ENCODE measurements at regions not wholly inside any gene's neighbourhood (a gene's known extent, or its start where the extent isn't known, plus 50 kb on each side); places are given as distances from the start of the nearest gene placed in this dataset.

- H3K27me3 ChIP-seq (ENCODE audit: control insufficient read depth, low read length): no peaks in the 10 kb centered on the region
- no peaks in the 10 kb centered on the region for H3K36me3 ChIP-seq (ENCODE audit: control insufficient read depth, low read length)
- H3K27ac ChIP-seq (ENCODE audit: low read depth, low read length): no peak overlapping the region
Measured at GRCh38 chr4:138485498-138485897, 243.3 kb upstream of the SLC7A11 start.

GRCh38 chr4:138475116-138475515 is 233.0 kb upstream of the SLC7A11 start:
- Histone ChIP-seq H3K4me1 (ENCODE audit: control insufficient read depth, low read length) (no peaks in the 10 kb centered on the region), H3K79me2 (ENCODE audit: control insufficient read depth, low read length) (no peaks in the 10 kb centered on the region), H3K4me2 (ENCODE audit: low read length) (no peak overlapping the region), H4K20me1 (ENCODE audit: control insufficient read depth, insufficient read depth, low read depth, low read length) (no peaks in the 10 kb centered on the region), H3K4me3 (ENCODE audit: low read length) (no peak overlapping the region), H3K27ac (ENCODE audit: low read depth, low read length) (no peak overlapping the region), H3K9me2 (replicated peaks; ENCODE audit: control insufficient read depth, low read length) (no peaks in the 10 kb centered on the region), H3F3A (ENCODE audit: control insufficient read depth, insufficient read depth) (no peaks in the 10 kb centered on the region), H3K27me3 (ENCODE audit: control insufficient read depth, low read length) (no peaks in the 10 kb centered on the region), H3K36me3 (ENCODE audit: control insufficient read depth, low read length) (no peaks in the 10 kb centered on the region), H3K9me3 (ENCODE audit: control insufficient read depth, insufficient read depth, low read length) (no peaks in the 10 kb centered on the region)
- TF ChIP-seq, protein P1, sequence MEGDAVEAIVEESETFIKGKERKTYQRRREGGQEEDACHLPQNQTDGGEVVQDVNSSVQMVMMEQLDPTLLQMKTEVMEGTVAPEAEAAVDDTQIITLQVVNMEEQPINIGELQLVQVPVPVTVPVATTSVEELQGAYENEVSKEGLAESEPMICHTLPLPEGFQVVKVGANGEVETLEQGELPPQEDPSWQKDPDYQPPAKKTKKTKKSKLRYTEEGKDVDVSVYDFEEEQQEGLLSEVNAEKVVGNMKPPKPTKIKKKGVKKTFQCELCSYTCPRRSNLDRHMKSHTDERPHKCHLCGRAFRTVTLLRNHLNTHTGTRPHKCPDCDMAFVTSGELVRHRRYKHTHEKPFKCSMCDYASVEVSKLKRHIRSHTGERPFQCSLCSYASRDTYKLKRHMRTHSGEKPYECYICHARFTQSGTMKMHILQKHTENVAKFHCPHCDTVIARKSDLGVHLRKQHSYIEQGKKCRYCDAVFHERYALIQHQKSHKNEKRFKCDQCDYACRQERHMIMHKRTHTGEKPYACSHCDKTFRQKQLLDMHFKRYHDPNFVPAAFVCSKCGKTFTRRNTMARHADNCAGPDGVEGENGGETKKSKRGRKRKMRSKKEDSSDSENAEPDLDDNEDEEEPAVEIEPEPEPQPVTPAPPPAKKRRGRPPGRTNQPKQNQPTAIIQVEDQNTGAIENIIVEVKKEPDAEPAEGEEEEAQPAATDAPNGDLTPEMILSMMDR (IDR thresholded peaks at IDR 0.05; ENCODE audit: low read depth, low read length, poor library complexity, severe bottlenecking): no peak
- no peak for TF ChIP-seq EZH2phosphoT487 (IDR thresholded peaks at IDR 0.05; ENCODE audit: borderline replicate concordance, low read length)

More at GRCh38 chr4:138485498-138485897, 243.3 kb upstream of the SLC7A11 start:
- Histone ChIP-seq H3K4me1 (ENCODE audit: control insufficient read depth, low read length) (no peaks in the 10 kb centered on the region), H3F3A (ENCODE audit: control insufficient read depth, insufficient read depth) (no peaks in the 10 kb centered on the region), H3K79me2 (ENCODE audit: control insufficient read depth, low read length) (no peaks in the 10 kb centered on the region), H3K4me2 (ENCODE audit: low read length) (no peak overlapping the region), H3K4me3 (ENCODE audit: low read length) (no peak overlapping the region), H3K9me3 (ENCODE audit: control insufficient read depth, insufficient read depth, low read length) (no peaks in the 10 kb centered on the region), H4K20me1 (ENCODE audit: control insufficient read depth, insufficient read depth, low read depth, low read length) (no peaks in the 10 kb centered on the region), H3K9me2 (replicated peaks; ENCODE audit: control insufficient read depth, low read length) (no peaks in the 10 kb centered on the region)
- no peak for TF ChIP-seq EZH2phosphoT487 (IDR thresholded peaks at IDR 0.05; ENCODE audit: borderline replicate concordance, low read length)

DNA sequence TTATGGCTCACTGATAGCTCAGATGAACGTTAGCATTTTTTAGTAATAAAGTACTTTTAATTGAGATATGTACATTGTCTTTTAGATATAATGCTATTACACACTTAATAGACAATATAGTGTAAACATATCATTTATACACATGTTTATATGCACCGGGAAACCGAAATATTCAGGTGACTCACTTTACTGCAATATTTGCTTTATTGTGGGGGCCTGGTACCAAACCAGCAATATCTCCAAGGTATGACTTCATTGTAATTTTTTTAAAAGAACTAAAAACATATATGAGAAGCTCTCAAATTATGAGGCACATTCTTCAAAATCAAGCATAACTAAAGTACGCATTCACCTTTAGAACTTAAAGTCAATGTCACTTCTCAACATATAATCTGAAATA is 231.2 kb upstream of the SLC7A11 start:
- Histone ChIP-seq H4K20me1 (ENCODE audit: control insufficient read depth, insufficient read depth, low read depth, low read length) (no peaks in the 10 kb centered on the region), H3K36me3 (ENCODE audit: control insufficient read depth, low read length) (no peaks in the 10 kb centered on the region), H3K9me3 (ENCODE audit: control insufficient read depth, insufficient read depth, low read length) (no peaks in the 10 kb centered on the region), H3K4me3 (ENCODE audit: low read length) (no peak overlapping the region), H3K79me2 (ENCODE audit: control insufficient read depth, low read length) (no peaks in the 10 kb centered on the region), H3F3A (ENCODE audit: control insufficient read depth, insufficient read depth) (no peaks in the 10 kb centered on the region), H3K4me1 (ENCODE audit: control insufficient read depth, low read length) (no peaks in the 10 kb centered on the region), H3K9me2 (replicated peaks; ENCODE audit: control insufficient read depth, low read length) (no peaks in the 10 kb centered on the region), H3K27me3 (ENCODE audit: control insufficient read depth, low read length) (no peaks in the 10 kb centered on the region), H3K4me2 (ENCODE audit: low read length) (no peak overlapping the region), H3K27ac (ENCODE audit: low read depth, low read length) (no peak overlapping the region)
- TF ChIP-seq, protein P1 (IDR thresholded peaks at IDR 0.05; ENCODE audit: low read depth, low read length, poor library complexity, severe bottlenecking): no peak
- no peak for TF ChIP-seq EZH2phosphoT487 (IDR thresholded peaks at IDR 0.05; ENCODE audit: borderline replicate concordance, low read length)

GRCh38 chr4:138460477-138461414 is 218.6 kb upstream of the SLC7A11 start:
- no peak for TF ChIP-seq EZH2phosphoT487 (IDR thresholded peaks at IDR 0.05; ENCODE audit: borderline replicate concordance, low read length)
- TF ChIP-seq, protein P1 (IDR thresholded peaks at IDR 0.05; ENCODE audit: low read depth, low read length, poor library complexity, severe bottlenecking): no peak
- no peaks in the 10 kb centered on the region for H3K79me2 ChIP-seq (ENCODE audit: control insufficient read depth, low read length)
- no peak overlapping the region for H3K4me2 ChIP-seq (ENCODE audit: low read length)
- no peak overlapping the region for H3K27ac ChIP-seq (ENCODE audit: low read depth, low read length)
- no peaks in the 10 kb centered on the region for H3K9me3 ChIP-seq (ENCODE audit: control insufficient read depth, insufficient read depth, low read length)
- no peaks in the 10 kb centered on the region for H3K9me2 ChIP-seq (replicated peaks; ENCODE audit: control insufficient read depth, low read length)
- H3K36me3 ChIP-seq (ENCODE audit: control insufficient read depth, low read length): no peaks in the 10 kb centered on the region
- H3K27me3 ChIP-seq (ENCODE audit: control insufficient read depth, low read length): no peaks in the 10 kb centered on the region
- no peak overlapping the region for H3K4me3 ChIP-seq (ENCODE audit: low read length)
- no peaks in the 10 kb centered on the region for H3K4me1 ChIP-seq (ENCODE audit: control insufficient read depth, low read length)
- no peaks in the 10 kb centered on the region for H4K20me1 ChIP-seq (ENCODE audit: control insufficient read depth, insufficient read depth, low read depth, low read length)
- no peaks in the 10 kb centered on the region for H3F3A ChIP-seq (ENCODE audit: control insufficient read depth, insufficient read depth)

Data from DOHH2 (cell line).